ENCODE measurements at regions not wholly inside any gene's neighbourhood (a gene's known extent, or its start where the extent isn't known, plus 50 kb on each side); places are given as distances from the start of the nearest gene placed in this dataset.

GRCh38 chr4:187103351-187103750 lies 379.7 kb upstream of the FAT1 start:
- no peak for TF ChIP-seq CTCF (IDR thresholded peaks at IDR 0.05)
- no peak for TF ChIP-seq POLR2A (IDR thresholded peaks at IDR 0.05)
